OCI-LY3 (cell line): ENCODE measurements at regions not wholly inside any gene's neighbourhood (a gene's known extent, or its start where the extent isn't known, plus 50 kb on each side); places are given as distances from the start of the nearest gene placed in this dataset.
"Not testable (repeated sequence)": the region's sequence is repeated elsewhere in the genome, so short reads cannot be mapped to it uniquely, and the experiment has no call there.

Source experiments
- H2AFZ ChIP-seq: fragments of 200-600, 300-600 bp; shearing (Covaris generic); 2 replicates; pipeline ENCODE4 v1.6.0; 2014; ENCODE audit warnings: antibody characterized with exemption, low read depth, low read length
- H3K27ac ChIP-seq: fragments of 200-600, 300-600 bp; sonication (generic); 2 replicates; pipeline ENCODE4 v1.5.1; 2014; ENCODE audit warnings: mild to moderate bottlenecking, low read length, moderate library complexity, mixed read lengths
- H3K27me3 ChIP-seq: fragments of 200-600, 300-600 bp; sonication (generic); 2 replicates; pipeline ENCODE4 v1.6.1; 2014; ENCODE audit warnings: low read depth, low read length, mixed read lengths
- H3K36me3 ChIP-seq: fragments of 200-600, 300-600 bp; sonication (generic); replicated peaks from 2 replicates; pipeline ENCODE3; 2014; ENCODE audit warnings: low read depth, low read length, mixed read lengths
- H3K4me1 ChIP-seq: fragments of 300-600, 200-600 bp; sonication (generic); 2 replicates; pipeline ENCODE4 v1.6.1; 2014; ENCODE audit warnings: low read length, mixed read lengths
- H3K4me2 ChIP-seq: fragments of 200-600, 300-600 bp; sonication (generic); 2 replicates; pipeline ENCODE4 v1.6.1; 2014; ENCODE audit warnings: low read length, mixed read lengths
- H3K4me3 ChIP-seq: fragments of 300-600, 200-600 bp; sonication (generic); 2 replicates; pipeline ENCODE4 v1.5.1; 2014; ENCODE audit warnings: antibody characterized with exemption, mild to moderate bottlenecking, low read length, moderate library complexity
- H3K79me2 ChIP-seq: fragments of 300-600, 200-600 bp; shearing (Covaris generic); 2 replicates; pipeline ENCODE4 v1.6.1; 2014; ENCODE audit warnings: mild to moderate bottlenecking, low read length, mixed read lengths
- H3K9ac ChIP-seq: fragments of 300-600, 200-600 bp; shearing (Covaris generic); 2 replicates; pipeline ENCODE4 v1.6.0; 2014; ENCODE audit warnings: mild to moderate bottlenecking, low read length, moderate library complexity
- H3K9me3 ChIP-seq: fragments of 200-600, 300-600 bp; shearing (Covaris generic); 2 replicates; pipeline ENCODE4 v1.6.1; 2014; ENCODE audit warnings: low read length, mixed read lengths; ENCODE audit not compliant: insufficient read depth
- H4K20me1 ChIP-seq: fragments of 200-600, 300-600 bp; sonication (generic); 2 replicates; pipeline ENCODE4 v1.6.1; 2016; ENCODE audit warnings: low read length, mixed read lengths; ENCODE audit not compliant: insufficient read depth
- EZH2phosphoT487 ChIP-seq: fragments of 200-600 bp; shearing (Covaris generic); IDR thresholded peaks from 2 replicates; pipeline ENCODE4 v1.6.1; 2018; ENCODE audit warnings: antibody characterized with exemption, mixed run types, low read depth
- TF ChIP-seq, protein P1 (sequence below): fragments of 200-600, 300-600 bp; sonication (generic); IDR thresholded peaks from 2 replicates; pipeline ENCODE4 v1.5.1; 2014; ENCODE audit warnings: antibody characterized with exemption, low read length, low read depth

DNA sequence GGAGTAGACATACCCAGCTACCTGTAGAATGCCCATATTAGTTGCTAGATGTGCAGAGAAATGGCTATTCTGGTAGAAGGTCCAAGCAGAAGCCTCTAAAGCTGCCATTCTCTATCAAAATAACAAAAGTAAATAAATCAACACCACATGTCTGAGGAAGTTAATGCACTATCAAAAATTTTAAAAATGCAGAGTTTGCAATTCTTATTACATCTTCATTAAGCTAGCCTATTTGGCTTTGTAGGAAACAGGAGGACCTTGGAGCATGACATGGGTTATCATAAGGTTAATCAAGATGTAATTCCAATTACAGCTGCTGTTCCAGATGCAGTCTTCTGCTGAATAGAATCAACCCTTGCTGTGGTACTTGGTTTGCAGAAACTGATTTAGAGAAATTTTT is 188.4 kb downstream of the TBX18 start:
- TF ChIP-seq, protein P1, sequence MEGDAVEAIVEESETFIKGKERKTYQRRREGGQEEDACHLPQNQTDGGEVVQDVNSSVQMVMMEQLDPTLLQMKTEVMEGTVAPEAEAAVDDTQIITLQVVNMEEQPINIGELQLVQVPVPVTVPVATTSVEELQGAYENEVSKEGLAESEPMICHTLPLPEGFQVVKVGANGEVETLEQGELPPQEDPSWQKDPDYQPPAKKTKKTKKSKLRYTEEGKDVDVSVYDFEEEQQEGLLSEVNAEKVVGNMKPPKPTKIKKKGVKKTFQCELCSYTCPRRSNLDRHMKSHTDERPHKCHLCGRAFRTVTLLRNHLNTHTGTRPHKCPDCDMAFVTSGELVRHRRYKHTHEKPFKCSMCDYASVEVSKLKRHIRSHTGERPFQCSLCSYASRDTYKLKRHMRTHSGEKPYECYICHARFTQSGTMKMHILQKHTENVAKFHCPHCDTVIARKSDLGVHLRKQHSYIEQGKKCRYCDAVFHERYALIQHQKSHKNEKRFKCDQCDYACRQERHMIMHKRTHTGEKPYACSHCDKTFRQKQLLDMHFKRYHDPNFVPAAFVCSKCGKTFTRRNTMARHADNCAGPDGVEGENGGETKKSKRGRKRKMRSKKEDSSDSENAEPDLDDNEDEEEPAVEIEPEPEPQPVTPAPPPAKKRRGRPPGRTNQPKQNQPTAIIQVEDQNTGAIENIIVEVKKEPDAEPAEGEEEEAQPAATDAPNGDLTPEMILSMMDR: no peak
- TF ChIP-seq EZH2phosphoT487: no peak
- no peak overlapping the region for H3K27ac ChIP-seq
- no peak overlapping the region for H2AFZ ChIP-seq
- no peaks in the 10 kb centered on the region for H3K36me3 ChIP-seq
- no peaks in the 10 kb centered on the region for H4K20me1 ChIP-seq
- no peak overlapping the region for H3K9ac ChIP-seq
- H3K79me2 ChIP-seq: no peaks in the 10 kb centered on the region
- H3K9me3 ChIP-seq: peaks cover 8% of the 10 kb centered on the region; the same call in 1 of the 2 replicates
- no peak overlapping the region for H3K4me2 ChIP-seq
- no peak overlapping the region for H3K4me3 ChIP-seq
- peaks cover 6% of the 10 kb centered on the region for H3K4me1 ChIP-seq
- H3K27me3 ChIP-seq: no peaks in the 10 kb centered on the region

DNA sequence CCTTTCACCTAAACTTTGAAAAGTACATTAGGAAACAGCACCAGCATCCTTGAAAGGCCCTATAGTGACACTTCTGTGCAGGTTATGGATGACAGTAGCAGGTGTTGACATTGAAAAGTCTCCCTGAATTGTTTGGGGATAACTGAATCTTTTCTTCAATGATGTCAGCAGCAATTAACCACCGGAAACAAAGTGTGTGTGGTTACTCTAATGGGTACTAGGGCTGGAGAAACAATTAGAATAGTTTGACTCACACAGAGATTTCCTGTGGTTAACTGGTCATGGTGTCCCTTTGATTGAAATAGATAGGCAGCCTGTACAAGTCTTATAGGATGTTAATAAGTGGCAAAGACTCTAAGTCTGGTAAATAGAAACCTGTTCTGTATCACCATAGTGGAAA is 189.1 kb downstream of the TBX18 start:
- TF ChIP-seq, protein P1: no peak
- no peak for TF ChIP-seq EZH2phosphoT487
- H3K4me1 ChIP-seq: peaks cover 6% of the 10 kb centered on the region
- H3K4me2 ChIP-seq: no peak overlapping the region
- no peak overlapping the region for H3K9ac ChIP-seq
- no peak overlapping the region for H3K4me3 ChIP-seq
- no peak overlapping the region for H2AFZ ChIP-seq
- no peaks in the 10 kb centered on the region for H4K20me1 ChIP-seq
- no peaks in the 10 kb centered on the region for H3K27me3 ChIP-seq
- H3K27ac ChIP-seq: no peak overlapping the region
- no peaks in the 10 kb centered on the region for H3K36me3 ChIP-seq
- no peaks in the 10 kb centered on the region for H3K79me2 ChIP-seq
- peaks cover 8% of the 10 kb centered on the region; the same call in 1 of the 2 replicates for H3K9me3 ChIP-seq

DNA sequence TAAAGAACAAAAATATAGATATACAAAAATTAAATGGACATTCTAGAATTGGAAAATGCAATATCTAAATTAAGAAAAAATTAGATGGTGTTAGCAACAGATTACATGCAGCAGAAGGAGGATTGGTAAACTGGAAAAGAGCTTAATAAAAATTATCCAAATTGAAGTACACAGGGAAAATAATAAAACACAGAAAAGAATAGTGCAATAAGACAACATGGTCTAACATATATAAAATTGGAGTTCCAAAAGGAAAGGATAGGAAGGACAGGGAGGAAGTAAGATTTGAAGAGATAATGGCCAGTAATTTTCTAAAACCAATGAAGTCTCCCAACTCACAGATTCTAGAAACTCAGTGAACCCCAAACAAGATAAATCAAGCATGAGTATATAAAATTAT is 194.5 kb downstream of the TBX18 start:
- Histone ChIP-seq H3K27ac (no peak overlapping the region), H3K79me2 (no peaks in the 10 kb centered on the region), H3K4me1 (no peaks in the 10 kb centered on the region), H3K9ac (no peak overlapping the region), H3K36me3 (no peaks in the 10 kb centered on the region), H3K27me3 (no peaks in the 10 kb centered on the region), H4K20me1 (no peaks in the 10 kb centered on the region), H3K4me3 (no peak overlapping the region), H3K9me3 (no peaks in the 10 kb centered on the region; the same call in 1 of the 2 replicates), H3K4me2 (no peak overlapping the region), H2AFZ (no peak overlapping the region)
- no peak for TF ChIP-seq EZH2phosphoT487
- TF ChIP-seq, protein P1: no peak

DNA sequence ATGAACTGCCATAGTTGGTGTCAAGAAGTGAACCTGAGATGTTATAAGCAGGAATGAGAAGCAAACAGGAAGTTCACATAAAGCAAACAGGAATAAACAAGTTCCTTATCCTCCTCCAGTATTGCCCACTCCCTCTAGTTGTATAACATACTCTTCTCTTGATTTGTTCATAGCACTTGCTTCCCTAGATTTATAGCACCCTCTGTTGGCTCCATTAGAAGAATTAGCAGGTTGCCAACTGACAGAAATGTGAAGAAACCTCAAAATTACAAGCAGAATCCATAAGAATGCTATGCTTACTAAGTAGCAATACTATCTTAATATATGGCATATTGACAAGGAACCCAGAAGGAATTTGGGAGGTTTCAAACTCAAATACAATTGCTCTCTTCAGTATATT is 195.4 kb downstream of the TBX18 start:
- Histone ChIP-seq H3K36me3 (no peaks in the 10 kb centered on the region), H3K4me3 (no peak overlapping the region), H3K4me1 (no peaks in the 10 kb centered on the region), H3K27me3 (no peaks in the 10 kb centered on the region), H3K79me2 (no peaks in the 10 kb centered on the region), H3K27ac (no peak overlapping the region), H3K9ac (no peak overlapping the region), H2AFZ (no peak overlapping the region), H3K9me3 (no peaks in the 10 kb centered on the region; the same call in 1 of the 2 replicates), H4K20me1 (no peaks in the 10 kb centered on the region), H3K4me2 (no peak overlapping the region)
- TF ChIP-seq EZH2phosphoT487: no peak
- TF ChIP-seq, protein P1: peak; percentile 91

DNA sequence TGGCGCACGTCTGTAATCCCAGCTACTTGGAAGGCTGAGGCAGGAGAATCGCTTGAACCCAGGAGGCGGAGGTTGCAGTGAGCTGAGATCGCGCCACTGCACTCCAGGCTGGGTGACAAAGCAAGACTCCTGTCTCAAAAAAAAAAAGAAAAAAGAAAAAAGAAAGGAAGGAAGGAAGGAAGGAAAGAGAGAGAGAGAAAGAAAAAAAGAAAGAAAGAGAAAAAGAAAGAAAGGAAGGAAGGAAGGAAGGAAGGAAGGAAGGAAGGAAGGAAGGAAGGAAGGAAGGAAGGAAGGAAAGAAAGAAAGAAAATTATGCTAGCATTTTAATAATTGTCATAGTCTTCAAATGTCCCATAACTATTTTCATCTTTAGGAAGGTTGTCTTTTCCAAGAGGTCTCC is 198.7 kb downstream of the TBX18 start:
- not testable (repeated sequence) for H3K4me3 ChIP-seq, H4K20me1 ChIP-seq, H3K9ac ChIP-seq, H3K79me2 ChIP-seq, H2AFZ ChIP-seq, H3K4me2 ChIP-seq, H3K9me3 ChIP-seq, H3K4me1 ChIP-seq, H3K36me3 ChIP-seq, H3K27me3 ChIP-seq, H3K27ac ChIP-seq
